KMS-11 (cell line): ENCODE measurements at regions not wholly inside any gene's neighbourhood (a gene's known extent, or its start where the extent isn't known, plus 50 kb on each side); places are given as distances from the start of the nearest gene placed in this dataset.

Source experiments
- H2AFZ ChIP-seq: fragments of 200-600 bp; sonication (generic); 2 replicates; pipeline ENCODE4 v1.6.1; 2016; ENCODE audit warnings: antibody characterized with exemption, mixed run types, low read depth
- H3K27ac ChIP-seq: fragments of 200-600 bp; sonication (generic); 2 replicates; pipeline ENCODE4 v1.6.1; 2016; ENCODE audit warnings: mild to moderate bottlenecking, mixed run types
- H3K27me3 ChIP-seq: fragments of 200-600 bp; sonication (generic); 2 replicates; pipeline ENCODE4 v1.6.1; 2017; ENCODE audit warnings: mild to moderate bottlenecking, low read depth, mixed run types, moderate library complexity; ENCODE audit not compliant: insufficient read depth
- H3K36me3 ChIP-seq: fragments of 200-600 bp; sonication (generic); 2 replicates; pipeline ENCODE4 v1.6.1; 2017; ENCODE audit warnings: mild to moderate bottlenecking, mixed run types; ENCODE audit not compliant: insufficient read depth
- H3K4me1 ChIP-seq: fragments of 200-600 bp; sonication (generic); 2 replicates; pipeline ENCODE4 v1.6.1; 2016; ENCODE audit warnings: mild to moderate bottlenecking, low read depth, mixed run types; ENCODE audit not compliant: poor library complexity, severe bottlenecking
- H3K4me2 ChIP-seq: fragments of 200-600 bp; sonication (generic); 2 replicates; pipeline ENCODE4 v1.7.0; 2016; ENCODE audit warnings: mild to moderate bottlenecking, mixed run types
- H3K4me3 ChIP-seq: fragments of 200-600 bp; sonication (generic); IDR thresholded peaks from 2 replicates; pipeline ENCODE4 v1.6.1; 2017; ENCODE audit warnings: low read depth, low read length, mixed read lengths; ENCODE audit not compliant: insufficient read depth
- H3K79me2 ChIP-seq: fragments of 200-600 bp; sonication (generic); 2 replicates; pipeline ENCODE4 v1.6.1; 2016; ENCODE audit warnings: low read depth, mixed run types; ENCODE audit not compliant: insufficient read depth
- H3K9ac ChIP-seq: fragments of 200-600 bp; sonication (generic); 2 replicates; pipeline ENCODE4 v1.6.1; 2016; ENCODE audit warnings: mild to moderate bottlenecking, mixed run types
- H4K20me1 ChIP-seq: fragments of 200-600 bp; sonication (generic); 2 replicates; pipeline ENCODE4 v1.6.1; 2016; ENCODE audit warnings: mild to moderate bottlenecking, mixed run types; ENCODE audit not compliant: insufficient read depth
- CTCF ChIP-seq: fragments of 200-600 bp; sonication (generic); conservative IDR thresholded peaks from 2 replicates; pipeline ENCODE4 v1.6.1; 2017; ENCODE audit warnings: low read depth, mild to moderate bottlenecking, antibody characterized with exemption, low read length, moderate library complexity, mixed read lengths

- no peaks in the 10 kb centered on the region for H3K36me3 ChIP-seq
- TF ChIP-seq CTCF: no peak
- no peak overlapping the region for H3K4me2 ChIP-seq
- H3K27me3 ChIP-seq: no peaks in the 10 kb centered on the region
- no peak overlapping the region for H2AFZ ChIP-seq
- no peak overlapping the region for H3K4me3 ChIP-seq
- H3K79me2 ChIP-seq: no peaks in the 10 kb centered on the region
- H3K9ac ChIP-seq: no peak overlapping the region
- H4K20me1 ChIP-seq: no peaks in the 10 kb centered on the region
- no peak overlapping the region for H3K27ac ChIP-seq
- no peaks in the 10 kb centered on the region for H3K4me1 ChIP-seq
Measured at GRCh38 chr5:20554001-20554400, 566.0 kb upstream of the CDH18 start.

- Histone ChIP-seq H3K36me3 (no peaks in the 10 kb centered on the region), H2AFZ (no peak overlapping the region), H3K4me3 (no peak overlapping the region), H3K4me2 (no peak overlapping the region), H3K79me2 (no peaks in the 10 kb centered on the region), H3K4me1 (no peaks in the 10 kb centered on the region), H4K20me1 (no peaks in the 10 kb centered on the region), H3K9ac (no peak overlapping the region), H3K27me3 (no peaks in the 10 kb centered on the region), H3K27ac (no peak overlapping the region)
- TF ChIP-seq CTCF: no peak
Measured at GRCh38 chr5:20537911-20538703, 550.1 kb upstream of the CDH18 start.

- H4K20me1 ChIP-seq: no peaks in the 10 kb centered on the region
- H3K27me3 ChIP-seq: no peaks in the 10 kb centered on the region
- no peaks in the 10 kb centered on the region for H3K79me2 ChIP-seq
- no peak overlapping the region for H2AFZ ChIP-seq
- H3K36me3 ChIP-seq: no peaks in the 10 kb centered on the region
- H3K27ac ChIP-seq: no peak overlapping the region
- H3K4me2 ChIP-seq: no peak overlapping the region
- H3K4me1 ChIP-seq: no peaks in the 10 kb centered on the region
- no peak overlapping the region for H3K4me3 ChIP-seq
- H3K9ac ChIP-seq: no peak overlapping the region
- no peak for TF ChIP-seq CTCF
Measured at GRCh38 chr5:20536813-20537212, 548.8 kb upstream of the CDH18 start.

- H2AFZ ChIP-seq: no peak overlapping the region
- H3K79me2 ChIP-seq: no peaks in the 10 kb centered on the region
- no peak overlapping the region for H3K4me3 ChIP-seq
- H3K4me2 ChIP-seq: no peak overlapping the region
- no peak overlapping the region for H3K27ac ChIP-seq
- no peak overlapping the region for H3K9ac ChIP-seq
- no peaks in the 10 kb centered on the region for H3K27me3 ChIP-seq
- H3K4me1 ChIP-seq: no peaks in the 10 kb centered on the region
- no peaks in the 10 kb centered on the region for H4K20me1 ChIP-seq
- no peaks in the 10 kb centered on the region for H3K36me3 ChIP-seq
- no peak for TF ChIP-seq CTCF
Measured at GRCh38 chr5:20536341-20536740, 548.3 kb upstream of the CDH18 start.
